Daoy (cell line): ENCODE measurements at regions not wholly inside any gene's neighbourhood (a gene's known extent, or its start where the extent isn't known, plus 50 kb on each side); places are given as distances from the start of the nearest gene placed in this dataset.
A peak's percentile ranks its signal among the peaks of the same experiment; 100 is the strongest.

Experiments
- DNase-seq: peaks from one replicate; pipeline ENCODE4 v3.0.0-alpha.2; 2015; ENCODE audit warnings: low read depth

GRCh38 chr9:38286357-38286756 lies 106.1 kb upstream of the ALDH1B1 start:
- DNase-seq = no peak

- no peak for DNase-seq
These were observed 107.3 kb upstream of the ALDH1B1 start for GRCh38 chr9:38285236-38285635.

- no peak for DNase-seq
These were observed 107.9 kb upstream of the ALDH1B1 start for GRCh38 chr9:38284588-38285051.

GRCh38 chr9:38284039-38284575 lies 108.4 kb upstream of the ALDH1B1 start:
- no peak for DNase-seq

GRCh38 chr9:38282756-38283155 lies 109.7 kb upstream of the ALDH1B1 start:
- DNase-seq = no peak

GRCh38 chr9:38281917-38282316 lies 110.6 kb upstream of the ALDH1B1 start:
- no peak for DNase-seq

- no peak for DNase-seq
These were observed 111.3 kb upstream of the ALDH1B1 start for GRCh38 chr9:38281196-38281595.

- DNase-seq = no peak
These were observed 112.2 kb upstream of the ALDH1B1 start for GRCh38 chr9:38280251-38280800.

GRCh38 chr9:38278931-38279679 lies 113.4 kb upstream of the ALDH1B1 start:
- no peak for DNase-seq

GRCh38 chr9:38278457-38278856 lies 114.0 kb upstream of the ALDH1B1 start:
- DNase-seq = no peak

- peak; percentile 65 for DNase-seq
These were observed 114.8 kb upstream of the ALDH1B1 start for GRCh38 chr9:38277601-38278200.

- DNase-seq = no peak
These were observed 115.6 kb upstream of the ALDH1B1 start for GRCh38 chr9:38276771-38277439.

- peak; percentile 47 for DNase-seq
These were observed 117.7 kb upstream of the ALDH1B1 start for GRCh38 chr9:38274800-38275199.

GRCh38 chr9:38272710-38273109 lies 119.8 kb upstream of the ALDH1B1 start:
- no peak for DNase-seq

GRCh38 chr9:38271666-38272241 lies 120.7 kb upstream of the ALDH1B1 start:
- no peak for DNase-seq

- DNase-seq = no peak
These were observed 122.7 kb upstream of the ALDH1B1 start for GRCh38 chr9:38269775-38270174.

GRCh38 chr9:38263532-38263931 lies 129.0 kb upstream of the ALDH1B1 start:
- DNase-seq = peak; percentile 24

GRCh38 chr9:38259519-38260218 lies 132.8 kb upstream of the ALDH1B1 start:
- DNase-seq = no peak

- DNase-seq = no peak
These were observed 133.4 kb upstream of the ALDH1B1 start for GRCh38 chr9:38259056-38259455.

- DNase-seq = no peak
These were observed 134.8 kb upstream of the ALDH1B1 start for GRCh38 chr9:38257626-38258215.

GRCh38 chr9:38256461-38256860 lies 136.0 kb upstream of the ALDH1B1 start:
- no peak for DNase-seq
